Prostate gland (tissue), 2 donors: ENCODE measurements at regions not wholly inside any gene's neighbourhood (a gene's known extent, or its start where the extent isn't known, plus 50 kb on each side); places are given as distances from the start of the nearest gene placed in this dataset.

Experiments used
- CTCF ChIP-seq, 4 experiments: fragments of 200-600 bp in 2 of 4; fragments of 450-650 bp in 2 of 4; sonication (generic) in 2 of 4; IDR thresholded peaks; 1 replicate in 3 of 4; 2 replicates in 1 of 4; pipeline ENCODE4 v1.5.1; 2016 to 2019; ENCODE audit warnings: antibody characterized with exemption in 4 of 4, mild to moderate bottlenecking in 2 of 4, moderate library complexity in 2 of 4
- POLR2AphosphoS5 ChIP-seq: sonication (generic); formaldehyde crosslinking; IDR thresholded peaks from one replicate; pipeline ENCODE4 v1.6.1; 2017; ENCODE audit warnings: antibody characterized with exemption

GRCh38 chr9:119086590-119086989 is 282.6 kb downstream of the BRINP1 start:
- TF ChIP-seq POLR2AphosphoS5, result no peak
- TF ChIP-seq CTCF (IDR thresholded peaks at IDR 0.05), result no peak
